ENCODE measurements at regions not wholly inside any gene's neighbourhood (a gene's known extent, or its start where the extent isn't known, plus 50 kb on each side); places are given as distances from the start of the nearest gene placed in this dataset.

DNA sequence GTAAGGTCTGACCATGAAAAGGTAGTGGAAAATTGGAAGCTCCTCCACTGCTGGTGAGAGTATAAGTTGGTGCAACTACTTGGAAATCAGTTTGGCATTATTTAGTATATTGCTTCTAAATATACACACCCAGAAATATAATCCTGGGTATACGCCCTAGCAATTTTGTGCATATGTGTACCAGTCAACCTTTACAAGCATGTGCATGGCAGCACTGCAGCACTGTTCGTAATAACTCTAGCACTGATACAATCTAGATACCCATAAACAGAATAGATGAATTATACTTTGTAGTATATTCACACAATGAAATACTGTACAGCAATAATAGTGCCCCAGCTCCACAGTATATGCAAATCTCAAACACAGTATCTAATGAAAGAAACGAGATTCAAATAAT, 265.9 kb downstream of the EMP1 start:
- H3K79me1 ChIP-seq (ENCODE audit: low read depth in 1 of 2, low read length in 2 of 2), result no peaks in the 10 kb centered on the region
- TF ChIP-seq FOS (IDR thresholded peaks at IDR 0.05; ENCODE audit: low read depth, low read length) (no peak), RCOR1 (IDR thresholded peaks at IDR 0.05; ENCODE audit: insufficient replicate concordance, low read length) (no peak), MXI1 (IDR thresholded peaks at IDR 0.05; ENCODE audit: borderline replicate concordance, low read depth, low read length) (no peak), CEBPB (IDR thresholded peaks at IDR 0.05; ENCODE audit: low read depth, low read length) (no peak), SMC3 (IDR thresholded peaks at IDR 0.05; ENCODE audit: low read depth, low read length) (no peak), RAD21 (IDR thresholded peaks at IDR 0.05; ENCODE audit: low read length) (no peak), NFE2L2 (IDR thresholded peaks at IDR 0.05; ENCODE audit: low read depth, low read length) (no peak), RFX5 (IDR thresholded peaks at IDR 0.05; ENCODE audit: low read depth, low read length) (no peak)
- TF ChIP-seq, protein P1, sequence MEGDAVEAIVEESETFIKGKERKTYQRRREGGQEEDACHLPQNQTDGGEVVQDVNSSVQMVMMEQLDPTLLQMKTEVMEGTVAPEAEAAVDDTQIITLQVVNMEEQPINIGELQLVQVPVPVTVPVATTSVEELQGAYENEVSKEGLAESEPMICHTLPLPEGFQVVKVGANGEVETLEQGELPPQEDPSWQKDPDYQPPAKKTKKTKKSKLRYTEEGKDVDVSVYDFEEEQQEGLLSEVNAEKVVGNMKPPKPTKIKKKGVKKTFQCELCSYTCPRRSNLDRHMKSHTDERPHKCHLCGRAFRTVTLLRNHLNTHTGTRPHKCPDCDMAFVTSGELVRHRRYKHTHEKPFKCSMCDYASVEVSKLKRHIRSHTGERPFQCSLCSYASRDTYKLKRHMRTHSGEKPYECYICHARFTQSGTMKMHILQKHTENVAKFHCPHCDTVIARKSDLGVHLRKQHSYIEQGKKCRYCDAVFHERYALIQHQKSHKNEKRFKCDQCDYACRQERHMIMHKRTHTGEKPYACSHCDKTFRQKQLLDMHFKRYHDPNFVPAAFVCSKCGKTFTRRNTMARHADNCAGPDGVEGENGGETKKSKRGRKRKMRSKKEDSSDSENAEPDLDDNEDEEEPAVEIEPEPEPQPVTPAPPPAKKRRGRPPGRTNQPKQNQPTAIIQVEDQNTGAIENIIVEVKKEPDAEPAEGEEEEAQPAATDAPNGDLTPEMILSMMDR (conservative IDR thresholded peaks at IDR 0.05; ENCODE audit: low read depth, low read length), result no peak
- TF ChIP-seq, protein P2, sequence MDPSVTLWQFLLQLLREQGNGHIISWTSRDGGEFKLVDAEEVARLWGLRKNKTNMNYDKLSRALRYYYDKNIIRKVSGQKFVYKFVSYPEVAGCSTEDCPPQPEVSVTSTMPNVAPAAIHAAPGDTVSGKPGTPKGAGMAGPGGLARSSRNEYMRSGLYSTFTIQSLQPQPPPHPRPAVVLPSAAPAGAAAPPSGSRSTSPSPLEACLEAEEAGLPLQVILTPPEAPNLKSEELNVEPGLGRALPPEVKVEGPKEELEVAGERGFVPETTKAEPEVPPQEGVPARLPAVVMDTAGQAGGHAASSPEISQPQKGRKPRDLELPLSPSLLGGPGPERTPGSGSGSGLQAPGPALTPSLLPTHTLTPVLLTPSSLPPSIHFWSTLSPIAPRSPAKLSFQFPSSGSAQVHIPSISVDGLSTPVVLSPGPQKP (IDR thresholded peaks at IDR 0.05; ENCODE audit: borderline replicate concordance, low read depth, low read length), result no peak
- TF ChIP-seq, protein P3, sequence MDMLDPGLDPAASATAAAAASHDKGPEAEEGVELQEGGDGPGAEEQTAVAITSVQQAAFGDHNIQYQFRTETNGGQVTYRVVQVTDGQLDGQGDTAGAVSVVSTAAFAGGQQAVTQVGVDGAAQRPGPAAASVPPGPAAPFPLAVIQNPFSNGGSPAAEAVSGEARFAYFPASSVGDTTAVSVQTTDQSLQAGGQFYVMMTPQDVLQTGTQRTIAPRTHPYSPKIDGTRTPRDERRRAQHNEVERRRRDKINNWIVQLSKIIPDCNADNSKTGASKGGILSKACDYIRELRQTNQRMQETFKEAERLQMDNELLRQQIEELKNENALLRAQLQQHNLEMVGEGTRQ (IDR thresholded peaks at IDR 0.05; ENCODE audit: low read depth, low read length), result no peak
- H3K9ac ChIP-seq (ENCODE audit: low read depth, low read length), result no peak overlapping the region
- ChIA-PET POLR2A (ENCODE audit: unreplicated experiment) (no interaction called here), CTCF (no interaction called here)
- ATAC-seq (ENCODE audit: low read depth) (no peak), DNase-seq (no peak)
- no peaks in the 10 kb centered on the region for H3K9me1 ChIP-seq (ENCODE audit: insufficient read depth, low read length)
- H3K9me3 ChIP-seq (ENCODE audit: control insufficient read depth, insufficient read depth, low read length), result no peaks in the 10 kb centered on the region
- whole genome bisulfite sequencing, 2 experiments (ENCODE audit: extremely low coverage in 2 of 2, insufficient read length in 1 of 2), result no CpG with 5 or more reads among the region's 3 CpGs
- no peak overlapping the region for H4K8ac ChIP-seq (ENCODE audit: low read depth in 2 of 2, low read length in 2 of 2)
- no peaks in the 10 kb centered on the region for H3K36me3 ChIP-seq (ENCODE audit: control insufficient read depth, insufficient read depth, low read length)
- dilution Hi-C loops (cut with HindIII; ENCODE audit: low sequenced_read_pairs, unreplicated experiment), result no loop called here
- H2AFZ ChIP-seq (replicated peaks; ENCODE audit: low read length, poor library complexity), result no peak overlapping the region
- no peak overlapping the region for H3K4me2 ChIP-seq (ENCODE audit: low read depth, low read length)
- no peak overlapping the region for H2BK15ac ChIP-seq (ENCODE audit: low read depth, low read length)
- intact Hi-C loops (cut with micrococcal nuclease), result no loop called here
- no peak overlapping the region for H3K4ac ChIP-seq (ENCODE audit: low read depth, low read length)
- H3K56ac ChIP-seq (ENCODE audit: extremely low read depth, insufficient read depth, low read length), result no peak overlapping the region
- no peak overlapping the region for H2AK9ac ChIP-seq (replicated peaks; ENCODE audit: low read depth, low read length, poor library complexity)
- no peak overlapping the region for H3K14ac ChIP-seq (replicated peaks; ENCODE audit: low read depth, low read length)
- H3K23ac ChIP-seq (ENCODE audit: low read depth, low read length), result no peak overlapping the region
- no peak overlapping the region for H2BK20ac ChIP-seq (ENCODE audit: low read depth, low read length)
- H2AK5ac ChIP-seq (ENCODE audit: low read depth, low read length), result no peak overlapping the region
- H3K27ac ChIP-seq (ENCODE audit: insufficient read depth, low read length), result no peak overlapping the region
- H4K20me1 ChIP-seq (ENCODE audit: insufficient read depth, low read length), result no peaks in the 10 kb centered on the region
- no peak overlapping the region for H3K4me3 ChIP-seq (ENCODE audit: insufficient read depth, low read depth, low read length)
- in situ Hi-C loops (cut with MboI; ENCODE audit: low sequenced_read_pairs), result no loop called here
- H3K18ac ChIP-seq (ENCODE audit: low read depth, low read length), result no peak overlapping the region
- H4K91ac ChIP-seq (ENCODE audit: insufficient read depth, low read depth, low read length), result no peak overlapping the region
- H4K5ac ChIP-seq (ENCODE audit: low read depth, low read length), result no peak overlapping the region
- no peak overlapping the region for H2BK120ac ChIP-seq (ENCODE audit: low read depth, low read length)
- H3K4me1 ChIP-seq (ENCODE audit: control insufficient read depth, insufficient read depth, low read length), result no peaks in the 10 kb centered on the region
- H2BK5ac ChIP-seq (ENCODE audit: low read depth, low read length, poor library complexity, severe bottlenecking), result no peak overlapping the region
- no peaks in the 10 kb centered on the region; the same call in 1 of the 2 replicates for H3K27me3 ChIP-seq (ENCODE audit: control insufficient read depth, insufficient read depth, low read length)
- no TSS peak for BruUV-seq (replicated peaks)

Data from IMR-90 (cell line).